GM19351 (cell line): ENCODE measurements at regions not wholly inside any gene's neighbourhood (a gene's known extent, or its start where the extent isn't known, plus 50 kb on each side); places are given as distances from the start of the nearest gene placed in this dataset.
"Not testable (repeated sequence)": the region's sequence is repeated elsewhere in the genome, so short reads cannot be mapped to it uniquely, and the experiment has no call there.

Experiments used
- ATAC-seq: cut with Tn5 transposase; IDR thresholded peaks from one replicate; pipeline ENCODE4 v1.9.1; 2021; ENCODE audit warnings: mild to moderate bottlenecking, moderate library complexity; ENCODE audit not compliant: unreplicated experiment

GRCh38 chr12:24381790-24382189, 432.3 kb upstream of the SOX5 start:
- no peak for ATAC-seq

- no peak for ATAC-seq
Measured at GRCh38 chr12:24379861-24380521, 430.5 kb upstream of the SOX5 start.

GRCh38 chr12:24379433-24379832, 430.0 kb upstream of the SOX5 start:
- no peak for ATAC-seq

- peak; percentile 86 for ATAC-seq
Measured at GRCh38 chr12:24378548-24379407, 429.3 kb upstream of the SOX5 start.

DNA sequence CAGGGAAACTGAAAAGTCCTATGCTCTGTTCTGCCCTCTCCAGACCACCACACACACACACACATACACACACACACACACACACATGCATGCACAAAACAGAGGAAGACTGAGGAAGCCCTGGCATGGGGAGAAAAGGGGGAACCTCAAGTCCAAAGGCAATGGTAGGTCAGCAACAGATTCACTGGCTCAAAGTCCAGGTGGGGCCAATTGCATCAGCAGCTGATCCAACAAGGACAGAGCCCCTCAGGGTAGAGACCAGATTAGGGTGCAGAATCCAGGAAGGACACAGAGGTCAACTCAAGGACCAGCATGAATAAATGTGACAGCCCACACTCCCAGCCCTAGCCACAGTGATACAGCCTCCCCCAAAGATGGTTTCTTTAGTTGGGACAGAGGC, 425.0 kb upstream of the SOX5 start:
- no peak for ATAC-seq

DNA sequence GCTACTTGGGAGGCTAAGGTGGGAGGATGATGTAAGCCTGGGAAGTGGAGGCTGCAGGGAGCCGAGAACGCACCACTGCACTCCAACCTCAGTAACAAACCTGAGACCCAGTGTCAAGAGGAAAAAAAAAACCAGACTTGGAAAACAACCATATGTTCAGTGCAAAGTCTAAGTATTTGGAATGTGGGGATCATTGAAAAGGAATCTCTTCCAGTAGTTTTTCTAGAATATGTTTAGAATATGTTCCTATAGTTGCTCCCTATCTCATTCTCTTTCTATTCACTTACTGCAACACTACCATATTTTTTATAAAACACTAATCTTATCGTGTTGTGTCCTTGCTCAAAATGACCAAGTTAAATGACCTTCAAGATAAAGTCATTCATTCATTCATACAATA, 423.5 kb upstream of the SOX5 start:
- ATAC-seq, result no peak

- ATAC-seq, result no peak
Measured at GRCh38 chr12:24366514-24366913, 417.0 kb upstream of the SOX5 start.

DNA sequence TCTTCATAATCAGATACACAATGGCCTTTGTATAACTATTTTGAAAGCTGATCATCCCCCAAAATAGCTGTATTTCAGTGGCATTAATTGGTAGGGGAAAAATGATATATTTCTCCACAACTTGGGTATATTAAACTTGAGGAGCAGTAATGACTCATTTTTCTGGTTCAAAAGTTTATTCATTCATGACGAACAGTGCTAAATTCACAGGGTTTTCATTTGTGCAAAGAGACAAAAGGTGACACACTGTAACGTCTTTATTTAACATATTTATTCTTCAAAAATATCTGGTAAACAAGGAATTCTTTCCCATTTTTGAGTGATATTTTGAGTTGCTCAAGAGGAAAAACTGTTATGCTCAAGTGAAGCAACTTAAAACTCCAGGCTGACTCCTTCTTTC, 415.5 kb upstream of the SOX5 start:
- no peak for ATAC-seq

DNA sequence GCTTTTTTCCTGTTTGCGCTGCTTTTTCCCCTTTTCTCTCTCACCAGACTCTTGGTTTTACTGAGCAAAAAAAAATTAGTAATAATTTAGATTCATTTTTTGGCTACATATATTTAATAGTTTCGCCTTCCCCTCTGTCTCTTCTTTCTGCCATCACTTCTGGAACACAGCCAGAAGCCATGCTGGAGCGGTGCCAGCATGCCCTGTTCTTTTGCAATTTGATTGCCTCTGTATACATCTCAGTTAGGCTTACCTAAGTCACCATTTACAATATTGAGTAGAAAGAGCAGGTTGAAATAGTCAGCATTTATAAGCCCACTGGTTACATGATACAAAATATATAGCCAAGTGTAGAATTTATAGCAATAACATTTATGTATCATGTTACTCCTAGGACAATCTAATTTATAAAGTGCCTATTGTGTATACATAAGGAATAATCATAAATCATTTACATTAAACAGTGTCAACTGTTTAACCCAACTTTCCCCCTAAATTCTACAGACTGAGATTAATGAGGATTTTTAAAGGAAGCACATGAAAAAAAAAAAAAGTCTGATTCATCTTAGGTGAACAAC, 413.8 kb upstream of the SOX5 start:
- no peak for ATAC-seq

DNA sequence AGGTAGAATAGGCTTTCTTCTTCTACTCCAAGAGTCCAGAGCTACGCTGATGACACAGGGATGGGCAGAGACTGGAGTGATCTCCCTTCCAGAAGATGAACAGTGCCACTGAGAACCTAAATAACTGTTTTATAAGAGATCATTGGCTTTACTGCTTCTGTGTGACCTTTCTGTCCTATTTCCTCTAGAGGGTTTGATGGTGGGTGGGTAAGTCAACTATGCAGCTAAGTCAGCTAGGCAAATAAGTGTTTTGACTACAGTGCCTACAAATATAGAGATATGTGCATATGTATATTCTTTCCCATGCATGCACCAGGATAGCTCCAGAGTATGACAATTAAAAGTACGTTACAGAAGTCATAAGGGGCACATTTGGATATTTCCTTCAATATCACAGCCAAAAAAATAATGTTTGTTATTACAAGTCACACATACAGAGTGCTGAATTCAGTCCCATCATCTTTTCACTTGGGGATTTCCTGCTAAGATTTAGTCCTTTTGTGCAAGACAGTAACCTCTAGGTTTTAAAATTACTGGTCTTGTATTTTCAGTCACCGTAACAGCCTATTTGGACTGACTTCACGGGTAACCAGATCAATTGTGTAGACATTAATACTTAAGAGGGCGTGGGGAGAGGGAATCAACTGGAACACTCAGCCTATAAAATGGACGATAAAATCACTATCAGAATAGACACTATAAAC, 412.6 kb upstream of the SOX5 start:
- no peak for ATAC-seq

GRCh38 chr12:24360907-24361306, 411.4 kb upstream of the SOX5 start:
- ATAC-seq, result peak; percentile 73

DNA sequence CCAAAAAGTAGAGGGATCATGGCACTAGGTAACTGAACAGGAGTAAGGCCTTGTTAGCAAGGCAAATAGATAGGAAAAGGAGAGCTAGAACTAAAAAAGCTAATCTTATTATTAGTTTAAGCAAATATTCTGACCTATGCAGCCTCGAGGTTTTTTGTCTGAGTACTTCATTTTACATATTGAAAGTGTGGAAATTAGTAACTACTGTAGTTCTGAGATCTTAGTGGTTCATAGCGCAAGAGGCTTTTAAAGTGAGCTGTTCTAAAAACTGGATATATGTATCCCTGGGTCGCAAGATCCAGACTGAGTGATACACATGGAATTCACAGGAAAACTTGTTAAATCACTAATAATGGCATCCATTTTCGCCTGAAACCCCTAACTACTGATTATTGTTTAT, 411.0 kb upstream of the SOX5 start:
- peak; percentile 41 for ATAC-seq

DNA sequence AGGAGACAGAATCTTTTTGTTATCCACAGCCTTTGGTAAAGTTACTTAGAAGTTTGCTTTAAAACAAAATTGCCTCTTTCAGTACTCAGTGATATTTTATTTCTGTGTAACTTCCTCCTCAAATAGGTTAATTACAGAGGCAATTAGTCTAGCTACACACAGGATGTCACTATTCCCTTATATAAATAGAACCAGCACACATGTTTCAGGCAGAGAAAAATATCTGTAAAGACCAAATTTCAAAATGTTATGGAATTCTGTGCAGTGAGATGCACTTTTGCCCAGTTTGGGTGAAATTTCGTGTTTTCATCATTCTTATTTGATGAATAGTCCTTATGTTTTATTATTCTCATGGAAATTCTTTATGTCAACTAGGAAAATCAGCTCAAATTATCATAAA, 410.6 kb upstream of the SOX5 start:
- ATAC-seq, result no peak

GRCh38 chr12:24359418-24359817, 409.9 kb upstream of the SOX5 start:
- ATAC-seq, result no peak

DNA sequence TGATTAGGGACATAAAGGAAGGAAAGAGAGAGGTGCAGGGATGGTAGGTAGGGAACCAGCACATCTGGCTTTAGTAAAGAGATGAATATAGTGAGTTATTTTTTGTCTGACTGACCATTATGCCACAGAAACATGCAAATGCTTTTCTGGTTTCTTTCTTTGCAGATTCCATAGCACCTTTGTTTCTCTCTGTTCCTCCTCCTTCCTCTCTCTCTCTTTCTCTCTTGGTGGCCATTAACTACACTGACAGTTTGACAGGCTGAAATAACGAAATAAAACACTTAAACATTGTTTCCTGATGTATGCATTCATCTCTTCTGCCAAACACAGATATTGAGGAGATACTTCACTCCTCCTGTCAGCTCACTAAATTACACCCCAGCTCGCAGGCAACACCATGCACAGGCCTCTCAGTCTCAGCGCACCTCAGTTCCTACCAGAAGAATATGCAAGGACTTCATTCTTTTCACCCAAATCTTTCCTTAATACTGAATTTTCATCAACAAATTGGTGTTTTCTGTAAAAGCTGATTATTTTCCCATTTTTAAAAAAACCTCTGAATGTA, 406.9 kb upstream of the SOX5 start:
- peak; percentile 66 for ATAC-seq

DNA sequence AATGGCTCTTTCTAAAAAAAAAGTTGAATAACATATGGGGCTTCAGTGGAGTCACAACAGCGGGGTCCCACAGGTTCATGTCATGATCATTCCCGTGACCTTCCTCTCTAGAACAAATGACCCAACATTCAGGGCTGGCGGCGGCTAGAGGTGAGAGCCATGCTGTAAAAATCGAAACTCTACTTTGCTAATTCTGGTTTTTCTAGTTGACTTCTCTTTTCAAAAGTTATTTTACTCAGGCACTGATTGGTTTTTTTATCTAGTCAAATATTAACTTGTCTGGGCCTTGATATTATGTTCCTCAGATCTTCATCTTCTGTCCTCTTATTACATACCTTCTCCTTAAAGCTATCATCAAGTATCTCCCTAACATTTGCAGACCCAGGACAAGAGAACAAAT, 402.9 kb upstream of the SOX5 start:
- ATAC-seq, result no peak

DNA sequence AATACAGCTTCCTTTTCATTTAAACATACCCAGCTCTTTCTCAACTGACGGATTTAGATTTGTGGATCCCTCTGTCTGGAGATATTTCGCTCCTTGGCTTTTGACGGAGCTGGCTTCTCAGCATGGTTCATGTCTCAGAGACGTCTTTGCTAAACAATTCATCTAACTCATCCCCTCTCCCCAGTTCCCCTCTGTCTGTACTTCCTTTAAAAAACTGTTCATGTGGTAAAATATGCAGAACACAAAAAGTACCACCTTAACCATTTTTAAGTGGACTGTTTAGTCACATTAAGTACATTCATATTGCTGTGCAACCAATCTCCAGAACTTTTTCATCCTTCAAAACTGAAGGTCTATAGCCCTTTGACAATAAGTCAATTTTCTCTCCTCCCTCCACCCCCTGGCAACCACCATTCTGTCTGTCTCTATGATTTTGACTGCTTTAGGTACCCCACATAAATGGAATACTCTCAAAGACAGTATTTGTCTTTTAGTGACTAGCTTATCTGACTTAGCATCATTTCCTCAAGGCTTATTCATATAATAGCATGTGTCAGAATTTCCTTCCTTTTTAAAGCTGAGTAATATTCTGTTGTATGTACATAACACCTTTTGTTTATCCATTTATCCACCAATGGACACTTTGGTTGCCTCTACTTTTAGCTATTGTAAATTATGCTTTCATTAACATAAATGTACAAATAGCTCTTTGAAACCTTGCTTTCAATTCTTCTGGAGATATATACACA, 399.8 kb upstream of the SOX5 start:
- no peak for ATAC-seq

DNA sequence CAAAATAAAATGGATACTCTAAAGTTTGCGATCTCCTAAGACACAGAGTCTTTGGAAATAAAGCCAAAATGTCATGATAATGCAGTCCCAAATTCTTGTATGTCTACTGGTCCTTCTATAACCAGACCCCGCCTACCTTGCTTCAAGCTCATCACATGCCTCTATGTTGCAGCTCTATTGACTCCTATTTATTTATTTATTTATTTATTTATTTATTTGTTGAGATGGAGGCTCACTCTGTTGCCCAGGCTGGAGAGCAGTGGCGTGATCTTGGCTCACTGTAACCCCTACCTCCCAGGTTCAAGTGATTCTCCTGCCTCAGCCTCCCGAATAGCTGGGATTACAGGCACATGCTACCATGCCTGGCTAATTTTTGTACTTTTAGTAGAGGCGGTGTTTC, 398.7 kb upstream of the SOX5 start:
- ATAC-seq, result not testable (repeated sequence)

DNA sequence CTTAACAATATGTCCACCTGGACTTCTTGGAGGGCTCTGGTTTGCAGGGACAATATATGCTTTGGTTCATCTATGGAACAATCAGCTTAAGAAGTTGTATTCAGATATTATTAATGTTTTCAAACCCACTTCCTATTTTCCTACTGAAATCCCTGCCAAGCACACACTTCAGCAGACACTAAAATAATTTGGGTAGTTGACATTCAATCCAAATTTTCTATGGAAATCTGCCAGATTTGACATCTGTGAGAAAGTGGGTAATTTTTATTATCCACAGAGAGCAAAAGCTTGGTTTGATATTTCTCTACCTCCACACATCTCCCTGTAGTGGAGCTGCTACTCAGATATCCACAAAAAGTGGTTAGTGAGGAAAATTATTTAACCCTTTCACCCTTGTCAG, 378.8 kb upstream of the SOX5 start:
- no peak for ATAC-seq

DNA sequence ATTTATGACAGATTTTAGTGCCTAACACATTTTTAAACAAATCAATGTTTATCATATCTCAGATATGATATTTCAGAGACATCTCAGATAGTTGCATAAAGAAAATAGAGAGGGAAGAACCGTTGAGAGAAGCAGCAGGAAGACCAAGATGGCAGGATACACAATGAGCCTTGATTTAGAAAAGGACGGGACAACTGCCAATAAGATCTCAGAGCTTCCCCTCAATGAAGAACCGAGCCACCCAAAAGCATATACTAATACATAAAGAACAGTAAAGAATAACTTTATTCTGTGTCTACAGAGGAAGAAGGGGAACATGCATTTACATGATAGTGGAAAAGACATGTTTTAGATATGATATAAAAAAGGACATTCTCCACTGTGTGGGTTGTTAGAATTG, 375.9 kb upstream of the SOX5 start:
- ATAC-seq, result no peak
